ENCODE measurements at regions not wholly inside any gene's neighbourhood (a gene's known extent, or its start where the extent isn't known, plus 50 kb on each side); places are given as distances from the start of the nearest gene placed in this dataset.

DNA sequence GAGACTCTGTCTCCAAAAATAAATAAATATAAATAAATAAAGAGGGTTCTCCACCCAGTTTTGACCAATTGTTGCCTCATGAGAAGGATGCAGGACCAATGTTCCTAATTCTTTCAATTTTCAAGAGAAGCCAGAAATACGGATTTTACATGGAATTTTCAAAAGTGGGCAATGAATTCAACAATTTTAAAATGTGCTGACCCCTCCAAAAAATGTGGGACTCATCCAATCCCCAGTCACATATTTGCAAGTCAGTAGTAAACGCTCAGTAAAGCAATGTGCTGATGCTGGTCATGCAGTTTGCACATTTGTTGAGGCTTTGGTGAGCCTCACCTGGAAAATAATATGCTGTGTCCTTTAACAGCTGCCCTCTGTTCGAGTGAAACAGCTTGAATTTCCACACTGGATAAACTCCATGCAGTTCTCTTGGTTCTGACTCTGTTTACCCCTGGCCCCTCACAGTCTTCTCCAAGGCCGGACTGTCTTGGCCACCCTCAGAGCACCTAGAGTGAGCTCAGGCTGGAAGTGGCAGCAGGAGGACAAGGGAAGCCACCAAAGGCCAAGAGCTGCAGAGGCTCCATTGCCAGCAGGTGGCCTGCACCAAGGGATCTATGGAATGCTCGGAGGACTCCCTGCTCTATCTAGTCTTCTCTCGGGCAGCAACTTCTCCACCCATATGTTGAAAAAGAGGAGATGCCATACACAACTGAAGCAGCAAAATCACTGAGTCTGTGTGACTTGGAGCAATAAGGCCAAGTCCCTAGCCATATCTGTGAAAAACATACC lies 246.8 kb downstream of the UACA start:
- TF ChIP-seq GATA3 (IDR thresholded peaks at IDR 0.05; ENCODE audit: low read depth, low read length) (no peak), GATA2 (IDR thresholded peaks at IDR 0.05; ENCODE audit: low read depth, low read length) (no peak)
